Stimulated activated CD4-positive, alpha-beta T cell treated with anti-CD3 and anti-CD28 coated beads, Interleukin-15, amount 100 ng/mL, for 1 hour (primary cell): ENCODE measurements at regions not wholly inside any gene's neighbourhood (a gene's known extent, or its start where the extent isn't known, plus 50 kb on each side); places are given as distances from the start of the nearest gene placed in this dataset.
A peak's percentile ranks its signal among the peaks of the same experiment; 100 is the strongest.

Experiments
- DNase-seq, 2 donors: peaks; one replicate each; pipeline ENCODE4 v3.0.0-alpha.2; 2020; ENCODE audit warnings: low read depth in 1 of 2, low spot score in 1 of 2

DNA sequence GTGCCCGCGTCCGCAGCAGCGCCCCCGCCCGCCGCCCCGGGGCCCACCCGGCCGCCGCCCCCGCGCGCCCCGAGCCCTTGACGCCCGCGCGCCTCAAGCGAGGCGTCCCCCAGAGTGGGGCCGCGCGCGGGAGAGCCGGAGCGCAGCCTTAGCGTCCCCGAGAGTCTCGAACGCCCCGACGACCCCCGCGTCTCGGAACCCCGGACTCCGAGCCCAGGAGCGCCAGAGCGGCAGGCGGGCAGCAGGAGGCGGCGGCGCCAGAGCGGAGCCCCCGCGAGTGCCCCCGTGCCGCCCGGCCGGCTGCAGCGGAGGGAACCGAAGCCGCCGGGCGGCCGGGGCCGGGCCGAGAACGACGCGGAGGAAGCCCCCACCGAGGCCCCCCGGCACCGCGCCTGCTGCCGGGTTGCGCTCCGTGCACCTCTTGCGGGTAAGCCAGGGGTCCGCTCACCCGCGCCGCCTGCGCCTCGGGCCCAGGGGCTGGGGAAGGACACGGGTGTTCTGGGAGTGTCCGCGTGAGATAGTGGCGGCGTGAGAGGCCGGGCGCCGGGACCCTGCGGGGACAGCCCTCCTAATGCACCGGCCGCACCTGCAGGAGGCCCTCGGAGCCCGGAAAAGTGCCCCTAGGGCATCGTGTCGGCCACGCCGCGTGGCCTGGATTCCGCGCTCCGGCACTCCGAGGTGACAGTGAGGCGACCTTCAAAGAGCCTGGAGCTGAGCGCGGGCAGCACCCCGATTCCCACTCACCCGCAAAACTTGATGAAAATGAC, 52.0 kb upstream of the ULK4 start:
- DNase-seq: peak; percentile 4 to 11

- peak; percentile 36 to 67 for DNase-seq
Observed at GRCh38 chr3:42012935-42013690, 51.2 kb upstream of the ULK4 start.

DNA sequence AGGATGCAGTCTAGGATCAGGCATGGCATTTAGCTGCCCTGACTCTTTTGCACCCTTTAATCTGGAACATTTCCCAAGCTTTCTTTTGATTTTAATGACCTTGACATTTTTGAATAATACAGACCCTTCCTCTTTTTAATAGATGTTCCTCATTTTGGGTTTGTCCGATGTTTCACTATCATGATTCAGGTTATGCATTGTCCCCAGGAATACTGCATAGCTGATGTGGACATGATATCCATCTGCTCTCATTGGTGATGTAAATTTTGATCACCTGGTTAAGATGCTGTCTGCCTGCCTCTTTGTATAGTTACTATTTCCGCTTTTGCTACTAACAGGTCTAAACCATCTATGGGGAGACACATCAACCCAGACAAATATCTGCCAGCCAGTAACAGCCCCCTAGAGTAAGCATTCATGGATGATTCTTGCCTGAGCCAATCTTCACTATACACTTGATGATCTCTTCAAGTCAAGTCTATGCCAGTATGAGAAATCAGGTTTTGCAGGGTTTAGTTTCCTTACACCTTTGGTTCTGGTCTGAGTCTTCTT, 50.6 kb upstream of the ULK4 start:
- DNase-seq: no peak
